ENCODE measurements at regions not wholly inside any gene's neighbourhood (a gene's known extent, or its start where the extent isn't known, plus 50 kb on each side); places are given as distances from the start of the nearest gene placed in this dataset.

DNA sequence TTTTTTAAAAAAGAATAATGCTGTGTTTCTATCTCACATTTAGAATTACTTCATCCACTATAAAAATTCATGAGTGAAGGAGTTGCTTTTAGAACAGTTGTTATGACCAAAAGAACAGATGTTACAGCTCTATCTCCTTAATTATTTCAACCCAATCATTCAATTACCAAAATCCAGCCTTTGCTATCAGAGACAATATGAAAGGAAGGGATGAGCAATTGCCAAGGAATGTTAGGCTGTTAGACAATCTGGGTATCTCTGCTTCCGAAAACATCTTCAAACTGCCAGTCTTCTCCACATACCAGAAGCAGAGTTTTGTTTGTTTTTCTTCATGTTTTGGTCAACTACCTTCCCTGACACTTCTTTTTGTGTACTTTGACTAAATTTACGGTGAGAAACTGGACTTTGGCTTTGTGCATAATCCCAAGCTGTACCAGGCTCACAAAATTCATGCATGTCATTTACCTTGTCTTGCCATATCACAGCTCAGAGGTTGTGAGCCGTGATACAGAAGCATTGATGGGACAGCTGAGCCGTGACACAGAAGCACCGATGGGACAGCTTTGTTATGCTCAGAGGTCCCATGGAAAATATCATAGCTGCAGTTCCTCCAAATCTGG lies 405.5 kb downstream of the KIF4B start:
- peak in 1 of 2 experiments; percentile 40 for DNase-seq

DNA sequence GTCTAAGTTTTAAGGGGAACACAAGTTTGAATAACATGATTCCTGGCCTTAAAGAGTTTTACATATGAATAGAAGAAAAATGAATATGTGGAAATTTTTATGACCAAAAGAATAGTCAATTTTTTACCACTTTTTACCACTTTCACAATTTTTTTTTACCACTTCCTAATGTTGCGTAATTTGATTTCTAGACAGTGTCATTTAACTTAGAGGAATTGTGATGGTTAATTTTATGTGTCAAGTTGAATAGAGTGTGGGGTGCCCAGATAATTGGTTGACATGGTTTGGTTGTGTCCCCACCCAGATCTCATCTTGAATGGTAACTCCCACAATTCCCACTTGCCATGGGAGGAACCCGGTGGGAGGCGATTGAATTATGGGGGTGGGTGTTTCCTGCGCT lies 416.6 kb downstream of the KIF4B start:
- DNase-seq = no peak

DNA sequence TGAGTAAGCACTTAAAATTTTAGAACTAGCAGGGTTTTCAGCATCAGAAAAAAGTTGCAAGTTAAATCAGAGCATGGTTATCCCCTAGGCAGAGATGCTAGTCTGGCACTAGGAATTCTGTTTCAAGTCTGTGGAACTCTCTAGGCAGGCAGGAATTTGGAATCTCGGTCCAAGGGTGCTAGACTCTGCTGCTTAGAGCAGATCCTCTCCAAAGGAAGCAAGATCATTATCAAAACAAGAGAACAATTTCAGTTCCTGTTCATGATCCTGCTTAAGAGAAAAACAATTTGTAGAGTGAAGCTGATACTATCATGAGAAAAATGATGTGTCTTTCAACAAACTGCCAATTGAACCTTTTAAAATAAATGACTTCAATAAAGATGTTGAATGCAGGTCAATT lies 420.7 kb downstream of the KIF4B start:
- DNase-seq = no peak

DNA sequence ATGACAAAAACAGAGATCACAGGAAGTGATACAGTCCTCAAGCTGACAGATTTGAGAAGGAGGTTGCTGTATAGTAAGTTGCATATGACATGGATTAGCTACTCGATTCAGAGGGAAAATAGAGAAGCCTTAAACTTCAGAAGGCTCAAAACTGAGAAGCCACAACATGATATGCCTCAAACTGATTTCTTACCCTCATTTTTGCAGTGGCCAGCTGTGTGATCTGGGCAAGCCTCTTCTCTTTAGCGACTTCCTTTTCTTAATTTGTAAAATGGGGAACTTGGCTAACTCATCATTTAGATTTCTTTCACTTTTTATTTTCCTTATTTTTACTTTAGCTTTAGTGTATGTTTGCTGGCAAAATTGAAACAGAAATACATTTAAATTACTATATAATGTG lies 421.1 kb downstream of the KIF4B start:
- no peak for DNase-seq

DNA sequence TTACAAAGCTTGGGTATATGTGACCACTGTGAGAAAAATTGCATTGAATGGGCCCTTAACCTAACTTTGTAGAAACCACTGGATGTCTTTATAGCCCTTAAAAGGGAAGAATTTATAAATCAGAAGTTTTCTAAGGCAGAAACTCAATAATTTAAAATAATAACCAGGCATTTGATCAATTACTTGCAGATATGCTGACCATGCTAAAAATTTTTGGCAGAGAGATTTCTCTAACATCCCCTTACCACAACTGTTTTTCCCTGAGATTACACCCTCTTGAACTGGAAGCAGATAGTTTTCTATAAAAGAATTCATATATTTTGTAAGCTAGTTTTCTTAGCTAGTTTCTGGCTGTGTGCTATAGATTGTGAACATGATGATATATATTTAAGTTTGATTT lies 428.3 kb downstream of the KIF4B start:
- DNase-seq = no peak

DNA sequence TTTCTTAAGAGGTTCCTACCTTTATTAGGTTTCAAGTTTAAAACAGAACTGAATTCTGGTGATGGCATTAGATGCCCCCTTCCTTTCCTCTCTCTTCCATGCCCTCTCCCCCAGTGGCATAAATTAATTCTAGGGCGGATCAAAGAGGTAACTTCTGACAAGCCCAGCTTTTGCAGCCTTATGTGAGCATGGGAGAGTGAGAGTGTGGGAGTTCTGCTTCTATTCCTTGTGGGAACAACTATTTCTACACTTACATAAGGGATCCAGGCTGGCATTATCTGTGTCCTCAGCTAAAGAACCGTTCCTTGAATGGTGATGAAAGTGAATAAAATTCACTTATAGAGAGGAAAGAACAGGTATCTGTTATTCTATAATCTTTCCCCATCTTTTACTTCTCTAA lies 437.6 kb downstream of the KIF4B start:
- DNase-seq = no peak

DNA sequence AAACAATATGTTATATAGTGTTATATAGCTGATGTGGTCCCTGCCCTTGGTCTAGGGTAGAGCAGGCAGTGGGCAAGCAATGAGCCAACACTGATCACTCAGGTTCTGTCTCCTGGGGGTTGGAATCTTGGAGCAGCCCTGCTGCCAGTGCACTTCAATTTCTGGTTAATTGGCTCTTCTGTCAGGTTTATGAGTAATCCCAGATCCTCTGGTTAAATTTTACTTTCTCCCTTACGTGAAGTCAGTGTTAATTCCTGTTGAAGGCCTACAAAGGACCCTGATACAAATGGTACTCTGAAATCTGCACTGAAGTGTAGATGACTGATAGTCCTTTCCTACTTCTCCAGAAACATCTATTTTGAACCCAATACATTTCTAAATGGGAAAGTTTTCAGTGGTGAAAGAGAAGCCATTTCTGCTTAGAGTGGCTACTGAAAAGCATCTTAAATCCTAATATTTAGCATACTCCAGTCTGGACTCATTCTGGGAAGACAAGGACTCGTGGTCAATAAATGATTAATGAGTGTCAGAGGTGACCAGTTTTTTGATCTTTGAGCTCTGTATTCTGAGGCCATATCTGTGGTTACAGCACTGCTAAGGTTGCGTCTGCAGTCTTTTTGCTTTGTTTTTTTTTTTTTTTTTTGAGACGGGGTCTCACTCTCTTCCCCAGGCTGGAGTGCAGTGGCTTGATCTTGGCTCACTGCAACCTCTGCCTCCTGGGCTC lies 442.4 kb downstream of the KIF4B start:
- peak in 1 of 2 experiments; percentile 56 for DNase-seq

DNA sequence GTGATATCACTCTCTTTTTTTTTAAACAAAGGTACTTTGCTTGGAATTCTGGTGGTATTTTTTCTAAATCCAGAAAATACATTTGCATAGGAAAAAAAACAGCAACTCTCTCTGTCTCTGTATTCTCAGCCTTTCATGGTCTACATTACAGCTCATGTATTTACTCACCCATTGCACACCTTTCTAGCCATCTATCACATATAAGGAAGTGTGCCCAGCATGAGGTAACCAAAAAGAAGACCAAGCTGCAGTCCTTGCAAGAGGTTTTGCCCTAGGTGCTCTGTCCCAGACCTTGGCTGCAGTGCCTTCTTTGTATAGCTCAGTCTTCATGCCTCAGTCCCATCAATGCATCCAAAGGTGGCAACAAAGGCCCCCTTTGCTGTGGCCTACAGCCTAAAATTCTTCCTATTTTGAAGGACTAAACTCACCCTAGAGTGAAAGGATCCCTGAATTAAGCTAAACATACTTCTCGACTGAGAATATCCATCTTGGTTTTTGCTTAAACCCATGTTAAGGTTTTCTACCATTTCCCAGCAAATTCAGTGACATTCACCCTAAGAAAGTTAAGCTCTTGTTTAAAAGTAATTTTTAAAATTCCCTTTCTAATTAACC lies 446.4 kb downstream of the KIF4B start:
- DNase-seq = no peak

DNA sequence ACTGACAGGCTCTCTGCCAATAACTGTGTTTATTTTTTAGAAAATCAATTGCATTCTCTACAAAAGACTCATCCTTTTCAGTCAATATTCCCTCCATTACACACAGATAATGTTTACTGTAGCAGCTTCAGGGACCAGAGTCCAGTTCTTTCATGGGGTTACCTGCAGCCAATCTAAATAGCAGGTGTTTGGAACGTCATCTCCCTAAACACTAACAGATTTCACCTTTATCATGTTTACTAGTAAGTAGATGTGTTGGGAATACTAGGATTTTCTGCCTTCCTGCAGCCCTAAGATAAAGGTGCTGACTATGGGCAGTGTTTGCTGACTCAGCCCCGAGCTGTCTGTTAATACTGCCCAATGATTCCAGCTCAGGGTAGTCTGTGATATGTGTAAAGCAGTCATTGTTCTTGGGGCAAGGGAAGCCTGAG lies 447.0 kb downstream of the KIF4B start:
- no peak for DNase-seq

DNA sequence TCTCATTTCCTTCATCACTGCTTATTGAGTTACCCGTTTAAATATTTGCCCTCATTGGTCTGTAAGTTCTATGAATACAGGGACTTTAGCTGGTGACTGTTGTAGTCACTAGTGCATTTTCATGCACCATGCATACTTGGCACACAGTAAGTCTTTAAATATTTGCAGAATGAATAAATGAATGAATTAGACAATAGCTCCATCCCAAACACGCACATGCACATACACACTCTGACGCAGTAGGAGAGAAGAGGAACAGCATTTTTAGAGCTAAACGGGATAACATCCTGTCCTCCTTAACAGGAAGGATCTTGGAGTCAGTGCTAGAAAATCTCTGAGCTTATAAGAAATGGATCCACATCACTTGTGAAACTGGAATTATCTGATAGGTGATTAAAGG lies 447.7 kb downstream of the KIF4B start:
- DNase-seq = no peak

DNA sequence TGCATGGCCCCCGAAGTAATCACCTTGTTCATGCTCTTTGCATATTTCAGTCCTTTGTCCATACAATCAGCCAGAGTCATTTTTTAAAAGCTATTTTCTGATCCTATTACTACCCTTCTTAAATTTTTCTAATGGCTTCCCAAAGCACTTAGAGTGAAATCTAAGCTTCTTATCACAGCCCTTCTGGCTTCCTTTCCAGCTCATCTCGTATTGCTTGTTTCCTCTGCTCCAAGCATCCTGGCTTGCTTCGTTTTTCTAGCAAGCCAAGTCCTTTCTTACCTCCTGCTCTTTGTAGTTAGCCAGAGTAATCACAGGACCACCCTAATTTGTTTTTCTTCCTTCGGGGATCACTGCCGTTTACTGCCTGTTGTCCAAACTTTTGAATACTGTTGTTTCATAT lies 453.3 kb downstream of the KIF4B start:
- no peak for DNase-seq

DNA sequence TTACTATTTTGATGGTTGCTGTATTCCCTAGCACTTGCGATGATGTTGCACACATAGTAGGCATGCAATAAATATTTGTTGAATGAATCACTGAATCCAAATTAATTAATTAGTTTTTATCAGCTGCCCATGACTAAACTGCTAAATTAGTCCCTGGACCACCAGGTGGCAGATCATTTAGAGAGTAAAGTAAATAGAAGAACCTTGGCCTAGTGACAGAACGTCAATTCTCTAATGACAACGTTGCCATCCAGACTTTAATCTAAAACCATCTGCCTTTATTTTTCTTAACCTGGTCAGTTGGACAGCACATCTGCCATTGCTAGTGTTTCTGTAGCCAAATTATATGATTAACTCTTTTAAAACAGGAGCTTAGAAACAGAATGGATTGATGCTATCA lies 457.5 kb downstream of the KIF4B start:
- DNase-seq = peak; percentile 56 to 87

DNA sequence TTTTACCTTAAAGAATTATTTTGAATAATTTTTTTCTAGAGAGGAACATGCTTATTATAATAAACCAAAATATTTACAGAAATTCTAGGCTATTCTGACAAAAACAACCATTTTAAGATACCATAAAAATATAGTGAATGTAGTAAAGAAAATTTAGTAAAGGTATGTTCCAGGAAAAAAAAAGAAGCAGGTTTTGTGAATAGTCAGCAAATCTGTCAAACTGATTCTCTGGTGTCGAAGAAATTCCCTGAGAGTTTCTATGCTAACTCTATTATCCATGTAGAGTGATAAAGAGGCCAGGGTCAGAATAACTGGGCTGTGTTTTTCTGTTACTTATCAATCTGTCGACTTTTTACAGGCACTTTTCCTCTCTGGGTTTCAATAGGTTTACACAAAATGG lies 459.2 kb downstream of the KIF4B start:
- no peak for DNase-seq

DNA sequence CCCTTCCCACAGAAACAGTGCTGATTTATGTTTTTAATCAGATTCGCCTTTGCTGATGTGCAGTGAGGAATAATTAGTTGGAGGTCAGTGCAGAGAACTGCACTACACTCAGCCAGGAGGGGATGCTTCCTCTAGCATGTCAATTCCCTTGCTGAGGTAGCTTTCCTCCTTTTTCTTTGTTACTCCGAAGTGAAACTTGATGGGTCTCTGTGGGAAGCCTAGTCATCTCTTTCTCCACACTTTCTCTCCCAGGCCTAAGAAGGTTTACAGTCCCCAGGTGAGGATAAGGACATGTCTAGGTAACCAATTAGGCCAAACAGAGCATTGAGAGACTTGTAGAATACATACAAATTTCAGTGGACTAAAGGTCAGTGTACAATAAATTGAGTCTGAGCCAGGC lies 461.8 kb downstream of the KIF4B start:
- no peak for DNase-seq

DNA sequence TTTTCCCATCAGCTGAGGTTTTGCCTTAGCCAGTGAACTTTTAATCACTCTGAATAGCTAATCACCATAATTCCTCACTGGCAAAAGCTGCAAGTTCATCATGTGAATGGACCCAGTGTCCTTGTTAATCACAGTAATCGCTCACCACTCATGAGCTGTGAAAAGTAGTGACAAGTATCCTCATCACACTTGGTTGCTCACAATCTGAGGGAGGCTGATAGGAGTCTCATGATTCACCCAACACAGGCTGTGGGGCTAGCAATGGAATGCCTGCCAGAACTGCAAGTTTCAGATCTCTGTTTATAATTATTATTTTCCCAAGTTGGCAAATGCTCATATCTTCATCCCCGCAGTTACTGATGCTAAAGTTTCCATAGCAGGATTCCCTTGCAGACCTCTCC lies 467.2 kb downstream of the KIF4B start:
- no peak for DNase-seq

DNA sequence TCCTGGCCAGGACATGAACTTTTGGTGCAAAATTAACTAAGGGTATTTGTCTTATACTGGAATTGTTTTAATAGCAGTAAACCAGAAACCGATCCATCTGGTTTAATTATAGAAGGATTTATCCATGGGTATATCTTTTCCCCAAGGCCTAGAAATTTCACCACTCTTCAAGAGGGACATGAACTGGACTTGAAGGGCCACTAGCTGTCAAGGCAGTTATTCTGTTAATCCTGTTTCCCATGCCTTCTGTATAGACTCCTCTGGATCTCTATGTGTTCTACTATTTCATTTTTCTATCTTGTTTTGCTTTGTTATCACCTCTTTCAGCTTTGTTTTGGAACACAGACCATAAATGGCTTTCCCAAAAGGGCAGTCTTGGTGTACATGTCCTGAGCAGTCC lies 467.6 kb downstream of the KIF4B start:
- DNase-seq = no peak

DNA sequence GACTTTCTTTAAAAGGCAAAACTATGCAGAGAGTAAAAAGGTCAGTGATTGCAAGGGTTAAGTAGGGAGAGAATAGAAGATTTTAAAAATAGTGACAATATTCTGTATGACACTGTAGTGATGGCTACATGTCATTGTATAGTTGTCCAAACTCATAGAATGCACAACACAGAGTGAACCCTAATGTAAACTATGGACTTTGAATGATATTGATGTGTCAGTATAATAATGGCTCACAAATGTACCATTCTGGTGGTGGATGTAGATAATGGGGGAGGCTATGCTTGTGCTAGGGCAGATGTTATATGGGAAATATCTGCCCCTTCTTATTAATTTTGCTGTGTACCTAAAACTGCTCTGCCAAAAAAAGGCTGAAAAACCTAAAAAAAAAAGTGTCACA lies 468.9 kb downstream of the KIF4B start:
- no peak for DNase-seq

DNA sequence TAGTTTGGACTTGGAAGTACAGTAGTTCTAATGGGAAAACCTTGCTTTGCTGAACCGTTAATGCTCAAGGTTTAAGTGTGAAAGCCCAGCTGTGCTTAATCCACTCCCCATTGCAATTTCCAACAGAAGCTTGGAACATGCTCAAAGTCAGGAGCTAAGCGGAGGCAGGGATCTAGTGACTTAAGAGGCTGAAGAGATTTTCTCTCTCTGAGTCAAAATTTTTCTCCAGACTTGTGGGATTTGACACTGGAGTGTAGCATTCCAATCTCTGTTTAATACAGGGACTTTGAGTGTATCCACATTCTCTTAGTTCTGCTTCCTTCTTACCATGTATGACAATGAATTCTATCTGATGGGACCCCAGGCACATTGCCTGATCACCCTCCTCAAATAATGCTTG lies 471.8 kb downstream of the KIF4B start:
- DNase-seq = no peak

DNA sequence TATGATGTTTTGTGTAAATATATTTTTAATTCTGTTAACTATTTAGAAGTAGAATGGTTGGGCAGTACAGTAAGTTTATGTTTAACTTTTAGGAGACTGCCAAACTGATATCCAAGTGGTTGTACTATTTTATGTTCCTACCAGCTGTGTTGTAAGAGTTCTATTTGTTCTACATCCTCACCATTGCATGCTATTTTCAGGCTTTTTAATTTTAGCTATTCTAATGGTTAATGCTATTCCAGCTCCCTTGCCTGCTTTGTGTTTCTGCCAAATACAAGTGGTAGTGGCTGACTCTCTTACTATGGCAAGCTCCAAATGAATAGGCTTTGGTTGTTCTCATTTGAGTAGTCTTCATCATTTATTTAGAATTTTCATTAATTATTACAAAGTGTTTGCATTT lies 476.4 kb downstream of the KIF4B start:
- no peak for DNase-seq

DNA sequence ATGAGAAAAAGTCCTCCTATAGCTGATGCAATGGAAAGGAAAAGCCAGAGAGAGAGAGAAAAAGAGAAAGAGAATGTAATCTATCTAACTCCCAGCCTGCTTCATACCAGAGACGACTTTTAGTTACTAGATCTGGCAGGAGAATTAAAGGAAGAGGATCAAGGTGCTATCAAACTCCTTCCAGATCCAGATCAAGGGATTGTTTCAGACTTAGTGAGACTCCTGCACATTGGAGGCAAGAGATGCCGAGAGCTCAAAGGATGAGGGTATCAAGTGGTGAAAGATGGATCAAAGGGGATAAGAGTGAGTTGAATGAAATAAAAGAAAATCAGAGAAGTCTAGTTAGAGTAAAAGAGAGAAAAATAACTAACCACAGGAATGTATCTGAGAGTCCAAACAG lies 478.6 kb downstream of the KIF4B start:
- DNase-seq = no peak

DNA sequence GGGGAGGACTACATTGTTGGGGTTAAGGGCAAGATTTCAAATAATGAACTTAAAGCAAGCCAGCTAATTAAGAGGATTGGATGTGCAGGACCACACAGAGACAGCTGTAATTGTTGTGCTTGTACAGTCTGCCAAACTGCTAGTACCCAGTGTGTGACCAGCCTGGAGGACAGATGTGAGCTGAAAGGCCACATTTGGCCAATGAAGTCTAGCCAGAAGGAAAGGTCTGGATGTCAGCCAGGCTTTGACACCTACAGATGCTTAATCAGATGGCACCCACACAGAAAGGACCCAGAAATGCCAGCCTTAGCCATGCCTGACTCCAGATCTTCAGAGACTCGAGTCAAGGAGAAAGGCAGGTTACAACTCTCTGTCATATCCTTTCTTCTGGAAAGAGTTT lies 491.1 kb downstream of the KIF4B start:
- DNase-seq = peak; percentile 65 to 90

DNA sequence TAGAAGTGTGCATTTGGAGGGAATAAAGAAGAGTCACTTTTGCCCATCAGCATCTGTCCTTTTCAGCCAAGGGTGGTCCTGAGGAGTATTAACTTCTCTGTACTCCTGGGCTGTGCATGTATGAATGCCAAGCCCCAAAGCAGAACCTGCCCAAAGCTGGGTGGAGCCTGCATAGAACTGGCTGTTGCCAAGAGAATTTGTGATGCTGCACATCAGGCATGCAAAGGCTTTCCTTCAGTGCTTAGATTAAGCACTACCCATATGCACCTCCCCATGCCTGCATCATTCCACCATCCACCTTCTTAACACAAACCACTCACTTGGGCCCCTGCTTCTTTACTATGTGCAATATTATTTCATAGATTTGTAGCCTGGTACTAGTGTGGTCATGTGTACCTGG lies 493.8 kb downstream of the KIF4B start:
- no peak for DNase-seq

DNA sequence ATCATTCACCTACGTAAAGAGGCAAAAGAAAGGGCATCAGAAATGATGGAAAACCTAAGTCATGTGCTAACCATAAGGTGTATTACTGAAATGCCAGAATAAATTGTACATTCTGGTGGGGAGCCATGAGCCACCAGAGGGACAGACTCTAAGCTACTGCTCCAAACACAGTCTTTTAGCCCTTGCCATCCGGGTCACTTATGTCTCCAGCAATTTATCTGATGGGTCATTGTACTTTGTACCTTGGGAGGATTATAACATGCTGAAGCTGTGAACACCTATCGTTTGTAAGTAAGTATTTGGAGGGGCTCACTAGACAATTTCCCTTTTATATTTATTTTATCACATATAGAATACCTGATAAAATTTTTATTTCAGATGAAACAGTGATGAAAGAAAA lies 495.1 kb downstream of the KIF4B start:
- DNase-seq = no peak

DNA sequence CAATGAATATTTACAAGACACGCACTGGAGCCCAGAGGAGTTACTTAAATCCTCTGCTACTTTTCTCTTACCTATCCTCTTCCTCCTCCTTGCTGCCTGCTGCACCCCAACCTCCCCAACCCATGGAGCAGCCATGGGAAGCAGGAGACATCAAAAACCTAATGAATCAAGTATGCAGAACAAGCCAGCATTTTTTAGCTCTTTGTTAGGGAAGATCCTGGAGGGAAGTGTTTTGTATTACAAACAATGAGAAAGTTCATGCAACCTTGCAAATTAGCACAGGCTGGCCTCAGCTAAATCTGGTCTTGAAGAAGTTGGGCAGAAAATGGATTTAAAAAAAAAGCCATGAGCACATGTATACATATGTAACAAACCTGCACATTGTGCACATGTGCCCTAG lies 498.8 kb downstream of the KIF4B start:
- no peak for DNase-seq

DNA sequence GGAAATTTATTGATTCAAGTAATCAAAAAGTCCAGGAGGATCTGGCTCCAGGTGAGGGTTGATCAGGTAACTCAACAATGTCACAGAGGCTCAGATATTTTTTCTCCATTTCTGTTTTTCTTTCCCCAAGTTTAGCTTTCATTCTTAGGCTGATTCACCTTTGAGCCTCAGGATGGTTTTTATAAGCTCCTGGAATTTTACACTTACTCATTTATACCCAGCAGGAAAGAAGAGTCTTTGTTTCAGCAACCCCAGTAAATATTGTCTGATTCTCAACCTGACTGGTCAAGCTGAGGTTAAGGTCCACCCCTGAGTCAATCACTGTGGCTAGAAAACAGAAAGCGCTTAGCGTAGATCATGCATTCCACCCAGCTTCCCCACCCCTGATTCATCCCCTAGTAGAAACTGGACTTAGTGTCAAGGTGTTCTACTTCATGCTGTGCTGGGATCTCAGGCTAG lies 500.6 kb downstream of the KIF4B start:
- no peak for DNase-seq
